ENCODE measurements at regions not wholly inside any gene's neighbourhood (a gene's known extent, or its start where the extent isn't known, plus 50 kb on each side); places are given as distances from the start of the nearest gene placed in this dataset.

- TF ChIP-seq, protein P1, sequence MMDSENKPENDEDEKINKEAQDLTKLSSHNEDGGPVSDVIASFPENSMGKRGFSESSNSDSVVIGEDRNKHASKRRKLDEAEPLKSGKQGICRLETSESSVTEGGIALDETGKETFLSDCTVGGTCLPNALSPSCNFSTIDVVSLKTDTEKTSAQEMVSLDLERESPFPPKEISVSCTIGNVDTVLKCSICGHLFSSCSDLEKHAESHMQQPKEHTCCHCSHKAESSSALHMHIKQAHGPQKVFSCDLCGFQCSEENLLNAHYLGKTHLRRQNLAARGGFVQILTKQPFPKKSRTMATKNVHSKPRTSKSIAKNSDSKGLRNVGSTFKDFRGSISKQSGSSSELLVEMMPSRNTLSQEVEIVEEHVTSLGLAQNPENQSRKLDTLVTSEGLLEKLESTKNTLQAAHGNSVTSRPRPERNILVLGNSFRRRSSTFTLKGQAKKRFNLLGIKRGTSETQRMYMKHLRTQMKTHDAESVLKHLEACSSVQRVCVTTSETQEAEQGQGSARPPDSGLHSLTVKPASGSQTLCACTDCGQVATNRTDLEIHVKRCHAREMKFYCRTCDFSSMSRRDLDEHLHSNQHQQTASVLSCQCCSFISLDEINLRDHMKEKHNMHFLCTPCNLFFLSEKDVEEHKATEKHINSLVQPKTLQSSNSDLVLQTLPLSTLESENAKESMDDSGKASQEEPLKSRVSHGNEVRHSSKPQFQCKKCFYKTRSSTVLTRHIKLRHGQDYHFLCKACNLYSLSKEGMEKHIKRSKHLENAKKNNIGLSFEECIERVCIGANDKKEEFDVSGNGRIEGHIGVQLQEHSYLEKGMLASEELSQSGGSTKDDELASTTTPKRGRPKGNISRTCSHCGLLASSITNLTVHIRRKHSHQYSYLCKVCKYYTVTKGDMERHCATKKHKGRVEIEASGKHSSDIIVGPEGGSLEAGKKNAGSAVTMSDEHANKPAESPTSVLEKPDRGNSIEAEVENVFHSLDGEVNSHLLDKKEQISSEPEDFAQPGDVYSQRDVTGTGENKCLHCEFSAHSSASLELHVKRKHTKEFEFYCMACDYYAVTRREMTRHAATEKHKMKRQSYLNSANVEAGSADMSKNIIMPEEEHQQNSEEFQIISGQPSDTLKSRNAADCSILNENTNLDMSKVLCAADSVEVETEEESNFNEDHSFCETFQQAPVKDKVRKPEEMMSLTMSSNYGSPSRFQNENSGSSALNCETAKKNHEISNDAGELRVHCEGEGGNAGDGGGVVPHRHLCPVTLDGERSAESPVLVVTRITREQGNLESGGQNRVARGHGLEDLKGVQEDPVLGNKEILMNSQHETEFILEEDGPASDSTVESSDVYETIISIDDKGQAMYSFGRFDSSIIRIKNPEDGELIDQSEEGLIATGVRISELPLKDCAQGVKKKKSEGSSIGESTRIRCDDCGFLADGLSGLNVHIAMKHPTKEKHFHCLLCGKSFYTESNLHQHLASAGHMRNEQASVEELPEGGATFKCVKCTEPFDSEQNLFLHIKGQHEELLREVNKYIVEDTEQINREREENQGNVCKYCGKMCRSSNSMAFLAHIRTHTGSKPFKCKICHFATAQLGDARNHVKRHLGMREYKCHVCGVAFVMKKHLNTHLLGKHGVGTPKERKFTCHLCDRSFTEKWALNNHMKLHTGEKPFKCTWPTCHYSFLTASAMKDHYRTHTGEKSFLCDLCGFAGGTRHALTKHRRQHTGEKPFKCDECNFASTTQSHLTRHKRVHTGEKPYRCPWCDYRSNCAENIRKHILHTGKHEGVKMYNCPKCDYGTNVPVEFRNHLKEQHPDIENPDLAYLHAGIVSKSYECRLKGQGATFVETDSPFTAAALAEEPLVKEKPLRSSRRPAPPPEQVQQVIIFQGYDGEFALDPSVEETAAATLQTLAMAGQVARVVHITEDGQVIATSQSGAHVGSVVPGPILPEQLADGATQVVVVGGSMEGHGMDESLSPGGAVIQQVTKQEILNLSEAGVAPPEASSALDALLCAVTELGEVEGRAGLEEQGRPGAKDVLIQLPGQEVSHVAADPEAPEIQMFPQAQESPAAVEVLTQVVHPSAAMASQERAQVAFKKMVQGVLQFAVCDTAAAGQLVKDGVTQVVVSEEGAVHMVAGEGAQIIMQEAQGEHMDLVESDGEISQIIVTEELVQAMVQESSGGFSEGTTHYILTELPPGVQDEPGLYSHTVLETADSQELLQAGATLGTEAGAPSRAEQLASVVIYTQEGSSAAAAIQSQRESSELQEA (IDR thresholded peaks at IDR 0.05; ENCODE audit: low read depth) = no peak
- TF ChIP-seq HNRNPUL1 (IDR thresholded peaks at IDR 0.05; ENCODE audit: low read length) (0 out of 2 replicates have a peak, but pooled peaks have one; percentile 23), GATAD2B (IDR thresholded peaks at IDR 0.05; ENCODE audit: borderline replicate concordance) (peak; percentile 97; the same call in 1 of the 2 replicates), ETV6 (IDR thresholded peaks at IDR 0.05; ENCODE audit: borderline replicate concordance in 1 of 2, low read depth in 2 of 2, low read length in 1 of 2) (peak in 1 of 2 experiments; percentile 91; a peak in 2 of 4 replicates), ETV6 (CRISPR knock-in tag; IDR thresholded peaks at IDR 0.05; ENCODE audit: borderline replicate concordance) (no peak), PPARD (CRISPR knock-in tag; IDR thresholded peaks at IDR 0.05) (no peak), LCOR (CRISPR knock-in tag; IDR thresholded peaks at IDR 0.05) (peak; percentile 88), ZNF445 (CRISPR knock-in tag; IDR thresholded peaks at IDR 0.05; ENCODE audit: low read depth) (no peak), ZNF766 (CRISPR knock-in tag; conservative IDR thresholded peaks at IDR 0.05) (no peak), SIN3B (IDR thresholded peaks at IDR 0.05; ENCODE audit: low read depth) (no peak), SP2 (IDR thresholded peaks at IDR 0.05; ENCODE audit: extremely low read depth, low read depth, low read length, poor library complexity, severe bottlenecking) (no peak), ZNF140 (CRISPR knock-in tag; IDR thresholded peaks at IDR 0.05) (no peak), SLC30A9 (CRISPR knock-in tag; IDR thresholded peaks at IDR 0.05) (no peak), ZNF165 (CRISPR knock-in tag; IDR thresholded peaks at IDR 0.05; ENCODE audit: borderline replicate concordance) (no peak), ZNF143 (CRISPR knock-in tag; IDR thresholded peaks at IDR 0.05) (no peak), RCOR1 (IDR thresholded peaks at IDR 0.05; ENCODE audit: borderline replicate concordance in 1 of 2, low read depth in 2 of 2, low read length in 2 of 2) (peak; percentile 79 to 95; a peak in 3 of 4 replicates)
These were observed 80.6 kb upstream of the HIVEP1 start (continued) for GRCh38 chr6:11931296-11932035.

Data from K562 (cell line).